Muscle of leg (tissue), 3 donors: ENCODE measurements at regions not wholly inside any gene's neighbourhood (a gene's known extent, or its start where the extent isn't known, plus 50 kb on each side); places are given as distances from the start of the nearest gene placed in this dataset.
"Not testable (repeated sequence)": the region's sequence is repeated elsewhere in the genome, so short reads cannot be mapped to it uniquely, and the experiment has no call there.

Experiments
- DNase-seq: peaks from one replicate; pipeline ENCODE4 v3.0.0; 2013
- H3K27ac ChIP-seq: one replicate; pipeline ENCODE4 v1.5.1; 2013; ENCODE audit warnings: mild to moderate bottlenecking, low read length, control low read depth
- H3K27me3 ChIP-seq: one replicate; pipeline ENCODE4 v1.6.1; 2013; ENCODE audit warnings: low read length; ENCODE audit not compliant: control insufficient read depth, insufficient read depth
- H3K36me3 ChIP-seq: one replicate; pipeline ENCODE4 v1.6.1; 2013; ENCODE audit warnings: low read length; ENCODE audit not compliant: control insufficient read depth, insufficient read depth
- H3K4me1 ChIP-seq: one replicate; pipeline ENCODE4 v1.6.1; 2013; ENCODE audit warnings: low read length; ENCODE audit not compliant: control insufficient read depth, insufficient read depth
- H3K4me3 ChIP-seq: one replicate; pipeline ENCODE4 v1.5.1; 2013; ENCODE audit warnings: low read length, control low read depth
- H3K9me3 ChIP-seq: replicated peaks from 2 replicates; pipeline ENCODE4 v1.6.1; 2013; ENCODE audit warnings: low read depth, low read length; ENCODE audit not compliant: control insufficient read depth
- WGBS: methylation state at CpG from one replicate; pipeline ENCODE4 v1.1.5; 2013; ENCODE audit warnings: missing lambda C conversion rate; ENCODE audit not compliant: insufficient coverage; 5-methylcytosine and 5-hydroxymethylcytosine counted together

DNA sequence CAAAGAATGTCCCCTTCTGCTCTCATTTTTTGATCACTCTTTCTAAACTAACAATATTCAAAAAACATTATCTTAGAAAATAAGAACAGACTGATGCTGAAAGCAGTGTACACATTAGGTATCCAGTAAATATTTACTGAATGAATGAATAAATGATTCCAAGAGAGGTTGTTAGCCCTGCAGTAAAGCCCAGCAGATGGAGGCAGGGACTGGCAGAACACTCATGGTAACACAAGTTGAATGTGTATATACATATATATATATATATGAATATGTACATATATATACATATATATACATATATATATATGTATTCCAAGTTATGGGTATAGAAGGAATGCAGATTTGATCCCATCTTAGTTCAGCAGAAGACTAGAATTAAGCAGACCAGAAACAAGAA, 546.3 kb downstream of the RAB38 start:
- H3K4me3 ChIP-seq: no peak overlapping the region
- H3K4me1 ChIP-seq: no peaks in the 10 kb centered on the region
- H3K27ac ChIP-seq: no peak overlapping the region
- no peaks in the 10 kb centered on the region for H3K36me3 ChIP-seq
- DNase-seq: no peak
- no peaks in the 10 kb centered on the region for H3K27me3 ChIP-seq
- no peaks in the 10 kb centered on the region for H3K9me3 ChIP-seq

DNA sequence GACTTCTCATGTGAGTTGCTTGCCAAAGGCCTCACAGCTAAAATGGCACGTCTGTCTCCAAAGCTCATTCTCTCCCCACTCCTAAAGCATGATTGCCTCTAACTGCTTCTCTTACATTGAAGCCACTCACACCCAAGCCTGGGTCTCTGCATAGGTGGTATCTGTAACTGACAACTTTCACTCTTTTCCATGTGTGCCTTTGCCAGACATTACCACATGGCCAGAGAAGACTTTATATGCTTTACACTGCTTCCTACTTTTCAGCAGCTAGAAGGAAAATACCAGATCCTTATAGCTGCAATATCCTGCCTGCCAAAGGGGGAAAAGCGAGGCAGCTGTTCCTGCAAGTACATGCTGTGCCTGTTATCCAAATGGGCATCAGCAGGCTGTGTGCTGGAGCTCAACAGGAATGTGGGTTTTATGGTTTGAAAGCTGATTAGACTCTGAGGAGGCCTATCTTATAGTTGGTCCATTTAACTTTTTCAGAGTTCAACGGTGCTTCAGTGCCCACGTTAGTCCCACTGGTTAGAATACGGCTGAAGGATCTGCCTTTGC, 547.1 kb downstream of the RAB38 start:
- H3K9me3 ChIP-seq: no peaks in the 10 kb centered on the region
- H3K4me3 ChIP-seq: no peak overlapping the region
- WGBS: 12% methylated on average over 3 of the region's 5 CpGs
- no peak for DNase-seq
- H3K27ac ChIP-seq: no peak overlapping the region
- H3K27me3 ChIP-seq: no peaks in the 10 kb centered on the region
- no peaks in the 10 kb centered on the region for H3K4me1 ChIP-seq
- H3K36me3 ChIP-seq: no peaks in the 10 kb centered on the region

DNA sequence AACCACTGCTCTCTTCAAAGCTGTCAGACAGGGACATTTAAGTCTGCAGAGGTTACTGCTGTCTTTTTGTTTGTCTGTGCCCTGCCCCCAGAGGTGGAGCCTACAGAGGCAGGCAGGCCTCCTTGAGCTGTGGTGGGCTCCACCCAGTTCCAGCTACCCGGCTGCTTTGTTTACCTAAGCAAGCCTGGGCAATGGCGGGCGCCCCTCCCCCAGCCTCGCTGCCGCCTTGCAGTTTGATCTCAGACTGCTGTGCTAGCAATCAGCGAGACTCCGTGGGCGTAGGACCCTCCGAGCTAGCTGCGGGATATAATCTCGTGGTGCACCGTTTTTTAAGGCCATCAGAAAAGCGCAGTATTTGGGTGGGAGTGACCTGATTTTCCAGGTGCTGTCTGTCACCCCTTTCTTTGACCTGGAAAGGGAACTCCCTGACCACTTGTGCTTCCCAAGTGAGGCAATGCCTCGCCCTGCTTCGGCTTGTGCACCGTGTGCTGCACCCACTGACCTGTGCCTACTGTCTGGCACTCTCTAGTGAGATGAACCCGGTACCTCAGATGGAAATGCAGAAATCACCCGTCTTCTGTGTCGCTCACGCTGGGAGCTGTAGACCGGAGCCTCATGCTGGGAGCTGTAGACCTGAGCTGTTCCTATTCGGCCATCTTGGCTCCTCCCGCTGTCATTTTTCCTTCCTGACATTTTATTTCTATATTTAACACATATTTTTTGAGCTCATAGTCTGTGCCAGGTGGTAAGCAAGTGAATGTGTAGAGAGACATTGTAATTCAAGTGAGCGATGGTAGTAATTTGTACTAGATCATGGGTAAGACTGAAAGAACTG, 551.5 kb downstream of the RAB38 start:
- not testable (repeated sequence) for H3K4me1 ChIP-seq, DNase-seq, H3K27me3 ChIP-seq, H3K27ac ChIP-seq, H3K4me3 ChIP-seq, H3K9me3 ChIP-seq, H3K36me3 ChIP-seq
- 87% methylated on average over 14 of the region's 24 CpGs for WGBS

DNA sequence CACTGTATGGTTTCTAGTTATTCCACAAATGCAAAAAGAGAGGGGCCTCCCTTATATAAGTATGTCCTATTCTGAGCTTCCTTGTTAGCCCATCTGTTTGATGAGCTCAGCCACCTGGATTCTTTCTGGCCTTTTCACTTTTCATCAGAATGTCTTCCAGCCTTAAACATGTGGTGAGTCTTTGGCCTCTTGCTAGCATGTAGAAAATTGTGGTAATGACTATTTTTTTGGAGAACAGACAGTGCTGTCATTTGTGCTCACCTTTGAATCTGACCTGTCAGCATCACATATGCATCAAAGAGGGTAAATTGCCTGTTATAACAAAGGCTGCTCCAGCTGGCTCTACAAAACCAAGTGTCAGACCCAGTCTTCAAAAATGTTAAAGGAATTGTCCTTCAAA, 558.7 kb downstream of the RAB38 start:
- Histone ChIP-seq H3K27ac (no peak overlapping the region), H3K9me3 (no peaks in the 10 kb centered on the region), H3K27me3 (no peaks in the 10 kb centered on the region), H3K36me3 (no peaks in the 10 kb centered on the region), H3K4me1 (no peaks in the 10 kb centered on the region), H3K4me3 (no peak overlapping the region)
- DNase-seq: no peak

DNA sequence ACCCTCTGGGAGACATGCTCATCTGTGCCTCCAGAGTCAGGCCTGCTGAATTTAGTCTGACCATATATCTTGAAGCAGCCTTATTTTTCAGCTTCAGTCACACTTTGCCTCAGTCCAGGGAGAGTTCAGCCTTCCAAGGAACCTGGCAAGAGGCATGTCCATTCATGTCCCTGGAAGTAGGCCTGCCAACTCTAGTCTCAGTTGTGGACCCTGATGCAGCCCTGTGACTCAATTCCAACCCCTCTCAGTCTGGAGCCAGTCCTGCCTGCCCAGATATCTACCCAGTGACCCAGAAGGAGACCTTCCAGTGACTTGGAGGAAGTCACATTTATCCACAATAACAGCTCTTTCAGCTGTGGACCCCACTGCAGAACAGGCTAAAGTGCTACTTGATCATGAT, 566.6 kb downstream of the TMEM135 start:
- DNase-seq: no peak
- H3K36me3 ChIP-seq: no peaks in the 10 kb centered on the region
- H3K27me3 ChIP-seq: no peaks in the 10 kb centered on the region
- H3K27ac ChIP-seq: no peak overlapping the region
- no peak overlapping the region for H3K4me3 ChIP-seq
- no peaks in the 10 kb centered on the region for H3K9me3 ChIP-seq
- no peaks in the 10 kb centered on the region for H3K4me1 ChIP-seq

DNA sequence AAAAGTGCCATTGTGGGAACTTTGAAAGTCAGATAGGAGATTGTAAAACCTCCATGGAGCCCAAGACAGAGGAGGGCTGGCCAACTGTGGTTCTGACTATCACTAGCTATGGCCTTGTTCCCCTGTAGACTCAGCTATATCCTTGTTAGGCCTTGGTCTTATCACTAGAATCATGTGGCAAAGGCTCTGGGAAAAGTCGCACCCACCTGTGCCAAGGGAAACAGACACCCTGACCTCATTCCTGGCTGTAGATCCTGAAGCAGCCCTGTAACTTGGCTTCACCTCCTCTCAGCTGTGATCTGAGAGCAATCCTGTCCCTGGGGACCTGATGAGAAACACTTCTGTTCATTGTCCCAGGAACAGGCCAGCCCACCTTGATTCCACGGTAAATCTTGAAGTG, 566.2 kb downstream of the TMEM135 start:
- Histone ChIP-seq H3K27ac (no peak overlapping the region), H3K4me3 (no peak overlapping the region), H3K4me1 (no peaks in the 10 kb centered on the region), H3K36me3 (no peaks in the 10 kb centered on the region), H3K9me3 (no peaks in the 10 kb centered on the region), H3K27me3 (no peaks in the 10 kb centered on the region)
- 68% methylated on average over 2 of the region's 2 CpGs for WGBS
- peak; percentile 3 for DNase-seq

DNA sequence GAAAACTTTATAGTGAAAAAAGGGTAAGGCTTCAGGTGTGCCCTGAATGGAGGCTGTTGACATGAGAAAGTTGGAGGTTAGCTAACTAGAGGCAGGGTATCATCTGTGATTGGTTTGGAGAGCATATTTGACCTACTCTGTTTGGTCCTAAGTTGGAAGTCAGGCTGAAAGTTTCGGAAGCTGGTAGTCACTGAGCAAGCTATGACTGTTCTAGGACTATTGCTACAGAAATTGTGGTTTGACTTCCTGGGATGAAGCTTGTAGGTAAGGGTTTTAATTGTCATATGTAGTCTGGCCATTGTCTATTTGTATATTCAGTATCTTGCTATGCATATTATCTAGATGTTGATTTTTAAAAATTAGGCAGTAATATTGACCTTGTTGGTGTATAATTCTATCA, 565.0 kb downstream of the TMEM135 start:
- H3K36me3 ChIP-seq: no peaks in the 10 kb centered on the region
- no peak for DNase-seq
- no peak overlapping the region for H3K4me3 ChIP-seq
- H3K27me3 ChIP-seq: no peaks in the 10 kb centered on the region
- 89% methylated on average over 1 of the region's 1 CpG for WGBS
- no peaks in the 10 kb centered on the region for H3K9me3 ChIP-seq
- no peak overlapping the region for H3K27ac ChIP-seq
- no peaks in the 10 kb centered on the region for H3K4me1 ChIP-seq

DNA sequence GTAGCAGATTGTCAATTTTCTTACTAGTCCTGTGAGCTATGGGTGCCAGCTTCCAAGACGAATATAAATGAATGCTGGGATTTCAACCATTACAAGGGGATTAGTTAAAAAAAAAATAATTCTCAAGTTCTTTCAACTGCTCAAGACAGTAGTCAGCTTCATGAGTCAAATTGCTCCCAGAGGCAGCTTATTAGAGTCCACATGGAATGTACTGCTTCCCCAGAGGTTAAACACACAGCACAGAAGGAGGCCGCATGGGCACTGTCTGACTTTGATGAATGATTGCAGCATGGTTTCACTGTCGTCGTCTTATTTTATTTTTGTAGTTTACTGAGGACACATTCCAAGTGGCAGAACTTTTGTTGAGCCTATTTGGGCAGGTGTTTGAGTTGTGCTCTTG, 563.2 kb downstream of the TMEM135 start:
- H3K36me3 ChIP-seq: no peaks in the 10 kb centered on the region
- no peaks in the 10 kb centered on the region for H3K9me3 ChIP-seq
- H3K4me3 ChIP-seq: no peak overlapping the region
- H3K4me1 ChIP-seq: no peaks in the 10 kb centered on the region
- no peak for DNase-seq
- no peaks in the 10 kb centered on the region for H3K27me3 ChIP-seq
- no peak overlapping the region for H3K27ac ChIP-seq
- no CpG with 5 or more reads among the region's 4 CpGs for WGBS

DNA sequence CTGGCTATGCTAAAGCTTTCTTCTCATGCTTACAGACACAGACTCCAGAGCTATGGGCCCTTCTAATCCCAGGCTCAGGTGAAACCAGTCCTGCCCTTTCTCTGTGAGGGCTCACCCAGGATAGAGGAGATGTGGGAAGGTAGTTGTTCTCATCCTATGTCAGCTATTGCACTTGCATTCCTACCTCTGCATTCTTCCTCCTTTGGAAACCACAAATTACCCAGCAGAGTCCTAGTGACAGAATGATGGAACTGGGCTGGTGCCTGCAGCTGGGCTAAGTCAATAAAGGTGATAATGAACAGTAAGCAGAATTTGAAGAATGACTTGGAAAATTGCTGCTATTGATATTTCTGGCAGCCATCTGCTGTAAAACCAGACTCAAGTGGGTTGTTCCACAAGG, 560.0 kb downstream of the TMEM135 start:
- no peak for DNase-seq
- H3K4me3 ChIP-seq: no peak overlapping the region
- no peak overlapping the region for H3K27ac ChIP-seq
- H3K9me3 ChIP-seq: no peaks in the 10 kb centered on the region
- no peaks in the 10 kb centered on the region for H3K4me1 ChIP-seq
- no peaks in the 10 kb centered on the region for H3K27me3 ChIP-seq
- no peaks in the 10 kb centered on the region for H3K36me3 ChIP-seq

DNA sequence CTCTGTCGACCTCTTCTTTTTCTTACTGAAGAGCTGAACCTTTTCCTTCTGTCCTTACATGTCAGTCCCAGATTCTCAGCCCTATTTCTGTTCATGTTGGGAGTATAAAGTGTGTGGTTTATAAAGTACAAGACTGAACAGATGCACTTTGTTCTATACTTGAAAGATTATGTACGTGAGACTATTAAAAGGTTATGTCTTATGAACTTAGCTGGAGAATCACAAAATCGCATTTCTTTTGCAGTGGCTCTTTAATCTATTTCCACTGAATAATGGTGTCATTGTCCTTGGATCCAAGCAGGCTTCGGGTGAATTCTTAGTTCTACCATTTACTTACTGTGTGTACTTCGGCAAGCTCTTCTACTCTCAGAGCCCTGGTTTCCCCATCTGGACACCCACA, 558.4 kb downstream of the TMEM135 start:
- DNase-seq: no peak
- Histone ChIP-seq H3K4me1 (no peaks in the 10 kb centered on the region), H3K36me3 (no peaks in the 10 kb centered on the region), H3K27ac (no peak overlapping the region), H3K4me3 (no peak overlapping the region), H3K27me3 (no peaks in the 10 kb centered on the region), H3K9me3 (no peaks in the 10 kb centered on the region)
- WGBS: no CpG with 5 or more reads among the region's 5 CpGs

DNA sequence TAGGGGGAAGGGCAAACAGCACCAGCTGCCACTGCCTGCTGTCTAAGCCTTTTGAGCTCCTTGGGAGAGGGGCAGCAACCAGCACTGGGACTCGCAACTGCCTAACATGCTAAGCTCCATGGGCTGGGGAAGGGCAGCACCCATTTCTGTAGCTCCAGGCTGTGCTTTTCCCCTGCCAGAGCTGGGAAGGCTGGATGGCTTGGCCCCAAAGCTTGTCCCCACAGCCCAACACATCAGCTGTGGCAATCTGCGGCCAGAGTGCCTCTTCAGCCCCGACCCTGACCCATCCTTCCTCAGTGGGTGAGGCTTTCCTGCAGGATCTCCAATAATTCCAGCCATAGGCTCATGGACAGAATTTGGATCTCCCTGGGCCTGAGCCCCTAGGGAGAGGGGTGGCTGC, 551.3 kb downstream of the TMEM135 start:
- 67% methylated on average over 1 of the region's 3 CpGs for WGBS

More for the DNA sequence above, 551.3 kb downstream of the TMEM135 start:
- no peaks in the 10 kb centered on the region for H3K36me3 ChIP-seq
- H3K4me3 ChIP-seq: no peak overlapping the region
- H3K9me3 ChIP-seq: peaks cover 2% of the 10 kb centered on the region
- no peak for DNase-seq
- H3K4me1 ChIP-seq: no peaks in the 10 kb centered on the region
- no peak overlapping the region for H3K27ac ChIP-seq
- H3K27me3 ChIP-seq: no peaks in the 10 kb centered on the region
